WERI-Rb-1 (cell line): ENCODE measurements at regions not wholly inside any gene's neighbourhood (a gene's known extent, or its start where the extent isn't known, plus 50 kb on each side); places are given as distances from the start of the nearest gene placed in this dataset.

Experiments used
- DNase-seq: peaks from one replicate; pipeline ENCODE4 v3.0.0-alpha.2; 2020
- H3K27ac ChIP-seq: fragments of 250-450 bp; sonication (Bioruptor Pico); 2 replicates; pipeline ENCODE4 v1.5.1; 2020; ENCODE audit warnings: mild to moderate bottlenecking, moderate library complexity
- H3K27me3 ChIP-seq: fragments of 250-450 bp; sonication (Bioruptor Pico); 2 replicates; pipeline ENCODE4 v1.5.1; 2021; ENCODE audit warnings: mild to moderate bottlenecking, low read depth, moderate library complexity; ENCODE audit not compliant: insufficient read depth, severe bottlenecking
- H3K36me3 ChIP-seq: fragments of 250-450 bp; sonication (Bioruptor Pico); 2 replicates; pipeline ENCODE4 v1.5.1; 2020; ENCODE audit warnings: mild to moderate bottlenecking, moderate library complexity
- H3K4me3 ChIP-seq: 2 replicates; pipeline ENCODE4 v1.5.1; 2011; ENCODE audit warnings: low read depth, mild to moderate bottlenecking, control low read depth, low read length
- H3K9me3 ChIP-seq: fragments of 250-450 bp; sonication (Bioruptor Pico); 2 replicates; pipeline ENCODE4 v1.5.1; 2021; ENCODE audit warnings: mild to moderate bottlenecking, moderate library complexity; ENCODE audit not compliant: severe bottlenecking
- CTCF ChIP-seq: IDR thresholded peaks from 2 replicates; pipeline ENCODE4 v1.5.1; 2011; ENCODE audit warnings: low read depth, mild to moderate bottlenecking, control low read depth, inconsistent platforms, low read length

- no peak overlapping the region for H3K4me3 ChIP-seq
- H3K27me3 ChIP-seq = no peaks in the 10 kb centered on the region
- no peaks in the 10 kb centered on the region for H3K9me3 ChIP-seq
- TF ChIP-seq CTCF = no peak
- no peaks in the 10 kb centered on the region for H3K36me3 ChIP-seq
- H3K27ac ChIP-seq = no peak overlapping the region
- DNase-seq = no peak
Observed at GRCh38 chr3:82002491-82002890, 241.0 kb upstream of the GBE1 start.

DNA sequence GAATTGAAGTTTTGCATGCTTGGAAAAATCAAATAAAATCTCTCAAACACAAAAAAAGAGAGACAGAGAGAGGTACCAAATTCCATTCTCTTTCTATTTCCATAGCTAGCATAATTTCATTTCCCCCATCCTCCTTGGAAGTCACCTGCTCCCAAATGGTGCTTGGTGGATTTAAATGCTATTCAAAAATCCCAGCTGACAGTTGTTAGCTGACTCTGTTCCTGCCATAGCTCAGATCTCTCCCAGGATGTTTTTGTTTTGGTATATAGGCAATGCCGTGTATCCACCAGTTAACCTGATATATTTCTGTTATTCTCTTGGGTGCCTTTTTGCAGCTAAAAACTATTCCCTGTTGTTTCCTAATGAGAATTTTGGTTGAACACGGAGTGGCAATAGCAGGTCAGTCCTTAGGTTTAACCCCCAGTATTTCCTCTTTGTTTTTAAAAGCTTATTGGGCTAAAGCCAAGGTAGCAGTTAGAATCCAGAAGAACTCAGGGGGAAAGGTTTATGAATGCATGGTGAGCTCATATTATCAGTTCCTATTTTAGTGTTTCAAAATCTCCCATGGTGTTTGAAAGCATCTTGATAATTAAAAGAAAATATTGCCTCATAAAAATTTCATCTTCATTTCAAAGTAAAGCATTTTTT lies 240.0 kb upstream of the GBE1 start:
- Histone ChIP-seq H3K36me3 (no peaks in the 10 kb centered on the region), H3K27ac (no peak overlapping the region), H3K9me3 (no peaks in the 10 kb centered on the region), H3K27me3 (no peaks in the 10 kb centered on the region), H3K4me3 (no peak overlapping the region)
- no peak for TF ChIP-seq CTCF
- no peak for DNase-seq

DNA sequence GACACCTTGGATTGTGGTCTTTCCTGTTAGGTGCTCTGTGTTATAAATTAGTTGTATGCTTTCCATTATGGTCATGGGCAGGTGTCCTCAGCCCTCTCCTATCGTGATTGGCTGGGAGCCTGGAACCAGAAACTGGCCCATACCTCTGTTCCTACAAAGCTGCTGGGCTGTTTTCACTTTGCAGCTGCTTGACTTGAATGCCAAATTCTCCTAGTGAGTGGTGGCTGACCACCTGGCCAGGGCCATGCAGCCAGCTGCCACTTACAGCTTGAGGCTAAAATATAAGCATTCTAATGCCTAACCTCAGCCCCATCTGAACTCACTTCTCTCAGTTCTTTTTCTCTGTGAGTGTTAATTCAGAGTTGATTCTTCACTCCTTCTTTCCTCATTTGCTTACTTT lies 239.3 kb upstream of the GBE1 start:
- Histone ChIP-seq H3K27me3 (no peaks in the 10 kb centered on the region), H3K27ac (no peak overlapping the region), H3K36me3 (no peaks in the 10 kb centered on the region), H3K9me3 (no peaks in the 10 kb centered on the region), H3K4me3 (no peak overlapping the region)
- TF ChIP-seq CTCF = no peak
- DNase-seq = peak; percentile 16

- Histone ChIP-seq H3K4me3 (no peak overlapping the region), H3K36me3 (no peaks in the 10 kb centered on the region), H3K27ac (no peak overlapping the region), H3K27me3 (no peaks in the 10 kb centered on the region), H3K9me3 (no peaks in the 10 kb centered on the region)
- DNase-seq = no peak
- TF ChIP-seq CTCF = no peak
Observed at GRCh38 chr3:82000350-82000749, 238.9 kb upstream of the GBE1 start.

- no peak overlapping the region for H3K4me3 ChIP-seq
- no peak for DNase-seq
- H3K27ac ChIP-seq = no peak overlapping the region
- no peak for TF ChIP-seq CTCF
- no peaks in the 10 kb centered on the region for H3K36me3 ChIP-seq
- no peaks in the 10 kb centered on the region for H3K9me3 ChIP-seq
- H3K27me3 ChIP-seq = no peaks in the 10 kb centered on the region
Observed at GRCh38 chr3:81998907-81999306, 237.5 kb upstream of the GBE1 start.

GRCh38 chr3:81998139-81998755 lies 236.8 kb upstream of the GBE1 start:
- no peaks in the 10 kb centered on the region for H3K27me3 ChIP-seq
- H3K4me3 ChIP-seq = no peak overlapping the region
- no peak overlapping the region for H3K27ac ChIP-seq
- H3K9me3 ChIP-seq = no peaks in the 10 kb centered on the region
- TF ChIP-seq CTCF = no peak
- DNase-seq = no peak
- H3K36me3 ChIP-seq = no peaks in the 10 kb centered on the region
